ENCODE measurements at regions not wholly inside any gene's neighbourhood (a gene's known extent, or its start where the extent isn't known, plus 50 kb on each side); places are given as distances from the start of the nearest gene placed in this dataset.

DNA sequence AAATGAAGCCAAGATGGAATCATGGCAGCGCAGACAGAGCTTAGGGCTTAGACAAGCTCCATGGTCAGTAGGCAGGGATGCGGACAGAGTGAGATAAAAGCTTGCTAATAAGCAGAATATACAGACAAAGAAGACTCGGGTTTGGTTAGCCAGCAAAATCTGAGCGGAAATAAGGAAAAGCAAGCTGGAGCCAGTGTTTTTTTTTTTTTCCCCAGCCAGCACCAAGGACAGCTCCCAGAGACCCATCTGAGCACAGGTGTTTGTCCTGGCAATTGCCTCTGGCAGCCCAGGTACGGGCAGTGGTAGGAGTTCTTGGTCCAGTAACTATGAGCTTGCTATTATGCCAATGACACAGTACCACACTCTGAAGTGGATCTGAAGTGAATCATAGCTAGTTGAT lies 187.6 kb downstream of the ADCYAP1 start:
- TF ChIP-seq POLR2A (IDR thresholded peaks at IDR 0.05), result no peak
- TF ChIP-seq CTCF (IDR thresholded peaks at IDR 0.05), result no peak
- TF ChIP-seq POLR2AphosphoS5 (IDR thresholded peaks at IDR 0.05), result no peak

Data from breast epithelium (tissue), 3 donors.